B cell (primary cell): ENCODE measurements at regions not wholly inside any gene's neighbourhood (a gene's known extent, or its start where the extent isn't known, plus 50 kb on each side); places are given as distances from the start of the nearest gene placed in this dataset.

Experiments
- ATAC-seq: fragments of 200-7000 bp; cut with Tn5 transposase; one replicate; pipeline ENCODE4 v1.10.0; 2021; ENCODE audit warnings: low read depth, mild to moderate bottlenecking, moderate number of reproducible peaks, moderate library complexity
- CTCF ChIA-PET: fragments of 350-600 bp; sonication (Branson Sonifier 250); formaldehyde crosslinking; loops from one replicate; lab custom pipeline; 2021; ENCODE audit warnings: antibody characterized with exemption, inconsistent platforms; lab: Charles Lee
- POLR2A ChIA-PET: fragments of 350-600 bp; sonication (Branson Sonifier 250); formaldehyde crosslinking; loops from one replicate; lab custom pipeline; 2021; ENCODE audit warnings: antibody characterized with exemption; lab: Charles Lee
- DNase-seq: peaks from one replicate; pipeline ENCODE4 v3.0.0; 2013
- H2AFZ ChIP-seq: 2 replicates; pipeline ENCODE4 v1.6.1; 2012; ENCODE audit warnings: mild to moderate bottlenecking, low read depth, low read length; ENCODE audit not compliant: insufficient read depth, poor library complexity, severe bottlenecking
- H3K27ac ChIP-seq, 2 donors: 1 replicate in 1 of 2; 2 replicates in 1 of 2; pipeline ENCODE4 v1.5.1; 2012 to 2013; ENCODE audit warnings: low read length in 2 of 2, mild to moderate bottlenecking in 2 of 2, moderate library complexity in 1 of 2
- H3K27me3 ChIP-seq, 4 experiments: fragments of 200-600 bp in 1 of 4; sonication (generic) in 1 of 4; replicated peaks in 1 of 4; 1 replicate in 2 of 4; 2 replicates in 2 of 4; pipeline versions ENCODE4 v1.6.1 to v1.7.0; 2013 to 2016; ENCODE audit warnings: low read length in 3 of 4, mild to moderate bottlenecking in 2 of 4, mixed read lengths in 1 of 4, moderate library complexity in 1 of 4; ENCODE audit not compliant: insufficient read depth in 4 of 4, control insufficient read depth in 3 of 4; ENCODE audit errors: control extremely low read depth in 1 of 4
- H3K36me3 ChIP-seq, 2 experiments: replicated peaks in 1 of 2; 1 replicate in 1 of 2; 2 replicates in 1 of 2; pipeline versions ENCODE4 v1.6.1 to v1.7.1; 2013; ENCODE audit warnings: low read length in 1 of 2; ENCODE audit not compliant: insufficient read depth in 2 of 2, control insufficient read depth in 1 of 2; ENCODE audit errors: control extremely low read depth in 1 of 2, extremely low read depth in 1 of 2
- H3K4me1 ChIP-seq, 2 donors: fragments of 200-600 bp in 1 of 2; sonication (generic) in 1 of 2; 1 replicate in 1 of 2; 2 replicates in 1 of 2; pipeline versions ENCODE4 v1.5.1 to v1.6.1; 2013 to 2017; ENCODE audit warnings: low read length in 2 of 2; ENCODE audit not compliant: control insufficient read depth in 2 of 2, insufficient read depth in 2 of 2
- H3K4me2 ChIP-seq: replicated peaks from 2 replicates; pipeline ENCODE3; 2012; ENCODE audit warnings: mild to moderate bottlenecking, low read depth, low read length; ENCODE audit not compliant: poor library complexity, severe bottlenecking
- H3K4me3 ChIP-seq, 5 experiments: fragments of 200-600 bp in 1 of 5; sonication (generic) in 1 of 5; 1 replicate in 3 of 5; 2 replicates in 2 of 5; pipeline versions ENCODE4 v1.5.1 to v1.7.0; 2011 to 2016; ENCODE audit warnings: low read length in 4 of 5, mild to moderate bottlenecking in 4 of 5, low read depth in 2 of 5, control low read depth in 1 of 5, moderate library complexity in 1 of 5; ENCODE audit not compliant: insufficient read depth in 1 of 5; ENCODE audit errors: control extremely low read depth in 1 of 5, extremely low read depth in 1 of 5
- H3K79me2 ChIP-seq: fragments of 200-600 bp; sonication (generic); one replicate; pipeline ENCODE4 v1.6.0; 2016; ENCODE audit warnings: low read length; ENCODE audit not compliant: control insufficient read depth, insufficient read depth
- H3K9ac ChIP-seq: fragments of 200-600 bp; sonication (generic); 2 replicates; pipeline ENCODE4 v1.6.1; 2017; ENCODE audit warnings: mild to moderate bottlenecking, low read length, moderate library complexity
- H3K9me3 ChIP-seq, 3 donors: one replicate each; pipeline versions ENCODE4 v1.6.1 to v1.7.1; 2013; ENCODE audit warnings: low read length in 2 of 3; ENCODE audit not compliant: control insufficient read depth in 2 of 3, insufficient read depth in 1 of 3; ENCODE audit errors: control extremely low read depth in 1 of 3
- H4K20me1 ChIP-seq: 2 replicates; pipeline ENCODE4 v1.6.0; 2012; ENCODE audit warnings: mild to moderate bottlenecking, low read length; ENCODE audit not compliant: insufficient read depth, control insufficient read depth, poor library complexity, severe bottlenecking
- H3K27ac Mint-ChIP-seq: one replicate; pipeline ENCODE4 v1.8.0; 2021; ENCODE audit warnings: mixed read lengths
- H3K27me3 Mint-ChIP-seq: one replicate; pipeline ENCODE4 v1.8.0; 2021; ENCODE audit warnings: mixed read lengths
- H3K4me1 Mint-ChIP-seq: one replicate; pipeline ENCODE4 v1.8.0; 2021; ENCODE audit warnings: mixed read lengths
- H3K4me3 Mint-ChIP-seq: one replicate; pipeline ENCODE4 v1.8.0; 2021; ENCODE audit warnings: mixed read lengths
- H3K9me3 Mint-ChIP-seq: one replicate; pipeline ENCODE4 v1.8.0; 2022; ENCODE audit warnings: mixed read lengths; ENCODE audit not compliant: insufficient read depth
- CTCF ChIP-seq: fragments of 200-600 bp; IDR thresholded peaks from one replicate; pipeline ENCODE4 v1.8.0; 2022; ENCODE audit warnings: antibody characterized with exemption, mild to moderate bottlenecking
- EZH2 ChIP-seq: IDR thresholded peaks from 2 replicates; pipeline ENCODE4 v1.6.1; 2012; ENCODE audit warnings: borderline replicate concordance, low read depth, mild to moderate bottlenecking, moderate library complexity, low read length; ENCODE audit not compliant: insufficient read depth, poor library complexity, severe bottlenecking
- WGBS: methylation state at CpG from one replicate; pipeline ENCODE4 v1.1.5; 2013; ENCODE audit warnings: missing lambda C conversion rate; ENCODE audit not compliant: insufficient coverage; 5-methylcytosine and 5-hydroxymethylcytosine counted together
- intact Hi-C: fragments of 100-400 bp; cut with micrococcal nuclease; formaldehyde crosslinking; loops from one replicate; pipeline ENCODE4 v1.10.0; 2022

GRCh38 chr2:212618636-212619035 lies 80.0 kb upstream of the ERBB4 start:
- no peaks in the 10 kb centered on the region for H3K4me1 Mint-ChIP-seq
- no peak for ATAC-seq
- CTCF ChIA-PET: no interaction called here
- H3K4me2 ChIP-seq: no peak overlapping the region
- no peaks in the 10 kb centered on the region for H3K79me2 ChIP-seq
- no peak overlapping the region for H3K9ac ChIP-seq
- no peaks in the 10 kb centered on the region for H4K20me1 ChIP-seq
- H3K27ac ChIP-seq: no peak overlapping the region
- peaks cover 0 to 4% (median 0%) of the 10 kb centered on the region in 4 experiments for H3K27me3 ChIP-seq
- H3K27ac Mint-ChIP-seq: no peak overlapping the region
- no peaks in the 10 kb centered on the region for H3K9me3 Mint-ChIP-seq
- 100% methylated on average over 1 of the region's 2 CpGs for WGBS
- TF ChIP-seq EZH2: no peak
- no peak for TF ChIP-seq CTCF
- H3K9me3 ChIP-seq: no peaks in the 10 kb centered on the region
- H3K4me1 ChIP-seq: no peaks in the 10 kb centered on the region
- no peaks in the 10 kb centered on the region for H3K36me3 ChIP-seq
- H3K4me3 Mint-ChIP-seq: no peak overlapping the region
- no peak overlapping the region for H3K4me3 ChIP-seq
- no peaks in the 10 kb centered on the region for H3K27me3 Mint-ChIP-seq
- intact Hi-C loops: no loop called here
- no peak for DNase-seq
- no peak overlapping the region for H2AFZ ChIP-seq
- POLR2A ChIA-PET: no interaction called here

GRCh38 chr2:212610872-212611425 lies 72.3 kb upstream of the ERBB4 start:
- no peaks in the 10 kb centered on the region for H3K79me2 ChIP-seq
- H3K36me3 ChIP-seq: no peaks in the 10 kb centered on the region
- H3K9me3 Mint-ChIP-seq: no peaks in the 10 kb centered on the region
- CTCF ChIA-PET: no interaction called here
- no peak for ATAC-seq
- intact Hi-C loops: no loop called here
- H3K9me3 ChIP-seq: no peaks in the 10 kb centered on the region
- no peaks in the 10 kb centered on the region for H3K27me3 Mint-ChIP-seq
- DNase-seq: no peak
- no peaks in the 10 kb centered on the region for H3K4me1 ChIP-seq
- WGBS: 84% methylated on average over 2 of the region's 3 CpGs
- POLR2A ChIA-PET: no interaction called here
- no peak overlapping the region for H3K27ac Mint-ChIP-seq
- H2AFZ ChIP-seq: no peak overlapping the region
- H4K20me1 ChIP-seq: no peaks in the 10 kb centered on the region
- H3K4me2 ChIP-seq: no peak overlapping the region
- no peak overlapping the region for H3K4me3 ChIP-seq
- no peak overlapping the region for H3K27ac ChIP-seq
- TF ChIP-seq EZH2: no peak
- no peak for TF ChIP-seq CTCF
- H3K4me1 Mint-ChIP-seq: no peaks in the 10 kb centered on the region
- H3K27me3 ChIP-seq: no peaks in the 10 kb centered on the region
- H3K4me3 Mint-ChIP-seq: no peak overlapping the region
- no peak overlapping the region for H3K9ac ChIP-seq
